ENCODE measurements at regions not wholly inside any gene's neighbourhood (a gene's known extent, or its start where the extent isn't known, plus 50 kb on each side); places are given as distances from the start of the nearest gene placed in this dataset.
A peak's percentile ranks its signal among the peaks of the same experiment; 100 is the strongest.
"Not testable (repeated sequence)": the region's sequence is repeated elsewhere in the genome, so short reads cannot be mapped to it uniquely, and the experiment has no call there.

GRCh38 chr13:47705185-47705584 is 295.9 kb downstream of the SUCLA2 start:
- DNase-seq (ENCODE audit: low spot score) = no peak

GRCh38 chr13:47696674-47697073 is 304.4 kb downstream of the SUCLA2 start:
- no peak for DNase-seq (ENCODE audit: low spot score)

GRCh38 chr13:47687577-47687976 is 313.5 kb downstream of the SUCLA2 start:
- no peak for DNase-seq (ENCODE audit: low spot score)

GRCh38 chr13:47685156-47685555 is 315.9 kb downstream of the SUCLA2 start:
- DNase-seq (ENCODE audit: low spot score) = not testable (repeated sequence)

- DNase-seq (ENCODE audit: low spot score) = peak; percentile 27
Measured at GRCh38 chr13:47680748-47681147, 320.3 kb downstream of the SUCLA2 start.

- no peak for DNase-seq (ENCODE audit: low spot score)
Measured at GRCh38 chr13:47679401-47679800, 321.7 kb downstream of the SUCLA2 start.

- no peak for DNase-seq (ENCODE audit: low spot score)
Measured at GRCh38 chr13:47678201-47678968, 322.7 kb downstream of the SUCLA2 start.

GRCh38 chr13:47675871-47676270 is 325.2 kb downstream of the SUCLA2 start:
- DNase-seq (ENCODE audit: low spot score) = no peak

GRCh38 chr13:47673009-47673850 is 327.8 kb downstream of the SUCLA2 start:
- no peak for DNase-seq (ENCODE audit: low spot score)

- no peak for DNase-seq (ENCODE audit: low spot score)
Measured at GRCh38 chr13:47672245-47673008, 328.6 kb downstream of the SUCLA2 start.

GRCh38 chr13:47671776-47672175 is 329.3 kb downstream of the SUCLA2 start:
- no peak for DNase-seq (ENCODE audit: low spot score)

GRCh38 chr13:47665043-47665442 is 336.0 kb downstream of the SUCLA2 start:
- DNase-seq (ENCODE audit: low spot score) = no peak

- DNase-seq (ENCODE audit: low spot score) = no peak
Measured at GRCh38 chr13:47661076-47661475, 340.0 kb downstream of the SUCLA2 start.

GRCh38 chr13:47656651-47657050 is 344.4 kb downstream of the SUCLA2 start:
- DNase-seq (ENCODE audit: low spot score) = no peak

- DNase-seq (ENCODE audit: low spot score) = no peak
Measured at GRCh38 chr13:47650209-47650608, 350.9 kb downstream of the SUCLA2 start.

- no peak for DNase-seq (ENCODE audit: low spot score)
Measured at GRCh38 chr13:47647001-47647400, 354.1 kb downstream of the SUCLA2 start.

- DNase-seq (ENCODE audit: low spot score) = no peak
Measured at GRCh38 chr13:47646298-47646697, 354.8 kb downstream of the SUCLA2 start.

GRCh38 chr13:47639738-47640447 is 361.2 kb downstream of the SUCLA2 start:
- DNase-seq (ENCODE audit: low spot score) = no peak

- no peak for DNase-seq (ENCODE audit: low spot score)
Measured at GRCh38 chr13:47638627-47639026, 362.4 kb downstream of the SUCLA2 start.

- DNase-seq (ENCODE audit: low spot score) = no peak
Measured at GRCh38 chr13:47632311-47632710, 368.8 kb downstream of the SUCLA2 start.

- DNase-seq (ENCODE audit: low spot score) = no peak
Measured at GRCh38 chr13:47628666-47629065, 372.4 kb downstream of the SUCLA2 start.

- DNase-seq (ENCODE audit: low spot score) = no peak
Measured at GRCh38 chr13:47623862-47624261, 377.2 kb downstream of the SUCLA2 start.

Data from LoVo (cell line).